Lower leg skin (tissue), 4 donors: ENCODE measurements at regions not wholly inside any gene's neighbourhood (a gene's known extent, or its start where the extent isn't known, plus 50 kb on each side); places are given as distances from the start of the nearest gene placed in this dataset.
"Not testable (repeated sequence)": the region's sequence is repeated elsewhere in the genome, so short reads cannot be mapped to it uniquely, and the experiment has no call there.

Source experiments
- DNase-seq, 2 donors: peaks; one replicate each; pipeline ENCODE4 v3.0.0-alpha.2; 2019; ENCODE audit warnings: low spot score in 2 of 2
- H3K4me3 ChIP-seq: fragments of 200-600 bp; sonication (generic); 2 replicates; pipeline ENCODE4 v1.5.1; 2017; ENCODE audit warnings: mild to moderate bottlenecking, low read depth; ENCODE audit not compliant: poor library complexity, severe bottlenecking
- CTCF ChIP-seq, 3 donors: fragments of 450-650 bp; IDR thresholded peaks; one replicate each; pipeline ENCODE4 v1.5.1; 2016; ENCODE audit warnings: antibody characterized with exemption in 3 of 3, mild to moderate bottlenecking in 3 of 3, moderate library complexity in 2 of 3
- POLR2A ChIP-seq, 2 donors: fragments of 450-650 bp; IDR thresholded peaks; one replicate each; pipeline ENCODE4 v1.6.1; 2016 to 2017; ENCODE audit warnings: antibody characterized with exemption in 2 of 2, mild to moderate bottlenecking in 1 of 2, moderate library complexity in 1 of 2
- WGBS, 2 donors: methylation state at CpG; one replicate each; pipeline ENCODE4 v1.1.5; 2018; 5-methylcytosine and 5-hydroxymethylcytosine counted together
- intact Hi-C: fragments of 100-400 bp; cut with DNase I; formaldehyde crosslinking; loops from one replicate; pipeline ENCODE4 v1.15.0; 2023; ENCODE audit warnings: low total_unique reads

- WGBS, 2 donors = 54 to 64% methylated on average over 2 of the region's 2 CpGs
- no peak overlapping the region for H3K4me3 ChIP-seq
- intact Hi-C loops = no loop called here
- no peak for DNase-seq
- TF ChIP-seq POLR2A (IDR thresholded peaks at IDR 0.05) (no peak), CTCF (IDR thresholded peaks at IDR 0.05) (no peak)
Observed at GRCh38 chr11:101707477-101707876, 123.7 kb upstream of the TRPC6 start.

- DNase-seq = no peak
- intact Hi-C loops = no loop called here
- 77 to 83% methylated on average over 2 of the region's 2 CpGs for WGBS, 2 donors
- no peak overlapping the region for H3K4me3 ChIP-seq
- TF ChIP-seq CTCF (IDR thresholded peaks at IDR 0.05) (no peak), POLR2A (IDR thresholded peaks at IDR 0.05) (no peak)
Observed at GRCh38 chr11:101706541-101706940, 122.7 kb upstream of the TRPC6 start.

- TF ChIP-seq POLR2A (IDR thresholded peaks at IDR 0.05) = no peak
- TF ChIP-seq CTCF (IDR thresholded peaks at IDR 0.05) = no peak
- no peak overlapping the region for H3K4me3 ChIP-seq
- WGBS, 2 donors = 57 to 77% methylated on average over 1 of the region's 1 CpG
- intact Hi-C loops = no loop called here
- no peak for DNase-seq
Observed at GRCh38 chr11:101705972-101706371, 122.2 kb upstream of the TRPC6 start.

- DNase-seq, H3K4me3 ChIP-seq, intact Hi-C loops: not testable (repeated sequence)
- WGBS, 2 donors = 58% methylated on average over 2 of the region's 3 CpGs; no CpG with 5 or more reads in 1 of the 2 donors
Observed at GRCh38 chr11:101694869-101695268, 111.1 kb upstream of the TRPC6 start.

- H3K4me3 ChIP-seq = no peak overlapping the region
- no peak for DNase-seq
- TF ChIP-seq POLR2A (IDR thresholded peaks at IDR 0.05) (no peak), CTCF (IDR thresholded peaks at IDR 0.05) (no peak)
- intact Hi-C loops = no loop called here
- 55 to 75% methylated on average over 1 of the region's 1 CpG for WGBS, 2 donors
Observed at GRCh38 chr11:101692980-101693379, 109.2 kb upstream of the TRPC6 start.

GRCh38 chr11:101686514-101686913, 102.7 kb upstream of the TRPC6 start:
- 19 to 20% methylated on average over 2 of the region's 2 CpGs for WGBS, 2 donors
- intact Hi-C loops = no loop called here
- TF ChIP-seq POLR2A (IDR thresholded peaks at IDR 0.05) (no peak), CTCF (IDR thresholded peaks at IDR 0.05) (no peak)
- DNase-seq = no peak
- no peak overlapping the region for H3K4me3 ChIP-seq
